Right lobe of liver (tissue), 6 donors: ENCODE measurements at regions not wholly inside any gene's neighbourhood (a gene's known extent, or its start where the extent isn't known, plus 50 kb on each side); places are given as distances from the start of the nearest gene placed in this dataset.
"Not testable (repeated sequence)": the region's sequence is repeated elsewhere in the genome, so short reads cannot be mapped to it uniquely, and the experiment has no call there.

ENCODE experiments used
- ATAC-seq, 4 donors: fragments of 200-7000 bp; cut with Tn5 transposase; one replicate each; pipeline ENCODE4 v1.9.1; 2020; ENCODE audit warnings: mild to moderate bottlenecking in 4 of 4, moderate library complexity in 4 of 4
- DNase-seq, 3 donors: peaks; one replicate each; pipeline ENCODE4 v3.0.0-alpha.2; 2020
- H3K27ac ChIP-seq, 3 donors: fragments of 200-600 bp; one replicate each; pipeline ENCODE4 v1.8.0; 2022
- H3K27me3 ChIP-seq, 2 donors: fragments of 200-600 bp; one replicate each; pipeline ENCODE4 v1.8.0; 2022
- H3K36me3 ChIP-seq, 4 donors: fragments of 200-600 bp; sonication (generic) in 1 of 4; one replicate each; pipeline versions ENCODE4 v1.5.1 to v1.8.0; 2017 to 2022; ENCODE audit warnings: control low read depth in 1 of 4
- H3K4me1 ChIP-seq, 4 donors: fragments of 200-600 bp; sonication (generic) in 1 of 4; one replicate each; pipeline versions ENCODE4 v1.5.1 to v1.8.0; 2017 to 2022; ENCODE audit warnings: control low read depth in 1 of 4
- H3K4me3 ChIP-seq, 3 donors: fragments of 200-600 bp; one replicate each; pipeline ENCODE4 v1.8.0; 2022
- H3K9me3 ChIP-seq, 4 donors: fragments of 200-600 bp; sonication (generic) in 1 of 4; one replicate each; pipeline versions ENCODE4 v1.5.1 to v1.8.0; 2017 to 2022; ENCODE audit warnings: control low read depth in 1 of 4
- POLR2A ChIP-seq: fragments of 450-650 bp; IDR thresholded peaks from one replicate; pipeline ENCODE4 v1.6.1; 2017; ENCODE audit warnings: antibody characterized with exemption, mild to moderate bottlenecking
- WGBS: methylation state at CpG from one replicate; pipeline ENCODE4 v1.1.6; 2018; ENCODE audit warnings: low coverage, low lambda C conversion rate; ENCODE audit not compliant: insufficient coverage; ENCODE audit errors: missing lambda C conversion rate; 5-methylcytosine and 5-hydroxymethylcytosine counted together
- intact Hi-C, 2 donors: fragments of 100-400 bp; cut with DNase I; formaldehyde crosslinking; loops; one replicate each; pipeline versions ENCODE4 v1.11.2 to v1.14.1; 2022
- TF ChIP-seq, protein P1 (sequence below), 4 donors: fragments of 200-600 bp in 3 of 4; fragments of 450-650 bp in 1 of 4; IDR thresholded peaks; one replicate each; pipeline versions ENCODE4 v1.5.1 to v1.8.0; 2016 to 2022; ENCODE audit warnings: antibody characterized with exemption in 4 of 4, mild to moderate bottlenecking in 2 of 4
- donor health status: DM: no; HTN: yes; CAD: no.
- donor health status: DM: no; HTN: no; CAD: no.
- donor health status: DM: no; HTN: no; CAD: no.
- donor health status: DM: no; HTN: yes; CAD: no.
- donor health status: DM: no; HTN: yes; CAD: no.

DNA sequence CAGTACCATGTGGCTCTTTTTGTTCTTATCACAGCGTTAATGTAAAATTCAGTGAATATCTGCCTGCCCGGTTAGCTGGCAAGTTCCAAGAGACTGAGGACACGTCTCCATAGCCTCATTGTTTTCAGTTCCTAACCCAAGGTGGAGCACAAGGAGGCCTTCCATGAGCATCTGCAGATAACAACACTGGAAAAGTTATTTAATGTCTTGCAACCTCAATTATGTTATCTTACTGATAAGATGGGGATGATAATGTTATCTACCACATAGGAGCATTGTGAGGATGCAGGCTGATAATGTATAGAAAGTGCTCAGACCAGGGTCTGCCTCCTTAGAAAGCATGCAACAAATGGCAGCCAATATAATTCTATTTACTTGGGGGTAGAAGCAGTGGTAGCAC lies 109.6 kb upstream of the DNAH14 start:
- DNase-seq (no peak), ATAC-seq (no peak)
- Histone ChIP-seq H3K27me3 (no peaks in the 10 kb centered on the region), H3K27ac (no peak overlapping the region), H3K4me1 (no peaks in the 10 kb centered on the region), H3K4me3 (no peak overlapping the region), H3K36me3 (no peaks in the 10 kb centered on the region), H3K9me3 (no peaks in the 10 kb centered on the region)
- intact Hi-C loops, result no loop called here
- 43% methylated on average over 3 of the region's 3 CpGs for WGBS
- TF ChIP-seq POLR2A, result no peak
- TF ChIP-seq, protein P1, sequence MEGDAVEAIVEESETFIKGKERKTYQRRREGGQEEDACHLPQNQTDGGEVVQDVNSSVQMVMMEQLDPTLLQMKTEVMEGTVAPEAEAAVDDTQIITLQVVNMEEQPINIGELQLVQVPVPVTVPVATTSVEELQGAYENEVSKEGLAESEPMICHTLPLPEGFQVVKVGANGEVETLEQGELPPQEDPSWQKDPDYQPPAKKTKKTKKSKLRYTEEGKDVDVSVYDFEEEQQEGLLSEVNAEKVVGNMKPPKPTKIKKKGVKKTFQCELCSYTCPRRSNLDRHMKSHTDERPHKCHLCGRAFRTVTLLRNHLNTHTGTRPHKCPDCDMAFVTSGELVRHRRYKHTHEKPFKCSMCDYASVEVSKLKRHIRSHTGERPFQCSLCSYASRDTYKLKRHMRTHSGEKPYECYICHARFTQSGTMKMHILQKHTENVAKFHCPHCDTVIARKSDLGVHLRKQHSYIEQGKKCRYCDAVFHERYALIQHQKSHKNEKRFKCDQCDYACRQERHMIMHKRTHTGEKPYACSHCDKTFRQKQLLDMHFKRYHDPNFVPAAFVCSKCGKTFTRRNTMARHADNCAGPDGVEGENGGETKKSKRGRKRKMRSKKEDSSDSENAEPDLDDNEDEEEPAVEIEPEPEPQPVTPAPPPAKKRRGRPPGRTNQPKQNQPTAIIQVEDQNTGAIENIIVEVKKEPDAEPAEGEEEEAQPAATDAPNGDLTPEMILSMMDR (IDR thresholded peaks at IDR 0.05), result no peak

- 43% methylated on average over 2 of the region's 3 CpGs for WGBS
- H3K27ac ChIP-seq, result no peak overlapping the region
- no peaks in the 10 kb centered on the region for H3K27me3 ChIP-seq
- DNase-seq (no peak), ATAC-seq (no peak)
- intact Hi-C loops, result no loop called here
- H3K4me3 ChIP-seq, result no peak overlapping the region
- no peaks in the 10 kb centered on the region for H3K9me3 ChIP-seq
- no peaks in the 10 kb centered on the region for H3K36me3 ChIP-seq
- no peak for TF ChIP-seq POLR2A
- TF ChIP-seq, protein P1 (IDR thresholded peaks at IDR 0.05), result no peak
- H3K4me1 ChIP-seq, result no peaks in the 10 kb centered on the region
Measured at GRCh38 chr1:224820341-224820740, 109.1 kb upstream of the DNAH14 start.

DNA sequence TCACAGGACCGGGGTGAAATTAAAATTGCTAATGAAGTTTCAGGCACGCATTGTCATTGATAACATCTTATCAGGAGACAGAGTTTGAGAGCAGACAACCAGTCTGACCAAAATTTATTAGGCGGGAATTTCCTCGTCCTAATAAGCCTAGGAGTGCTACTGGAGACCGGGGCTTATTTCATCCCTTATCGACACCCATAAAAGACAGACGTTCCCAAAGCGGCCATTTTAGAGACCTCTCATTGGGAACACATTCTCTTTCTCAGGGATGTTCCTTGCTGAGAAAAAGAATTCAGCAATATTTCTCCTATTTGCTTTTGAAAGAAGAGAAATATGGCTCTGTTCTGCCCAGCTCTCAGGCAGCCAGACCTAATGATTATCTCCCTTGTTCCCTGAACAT lies 107.7 kb upstream of the DNAH14 start:
- H3K4me1 ChIP-seq, H3K27ac ChIP-seq, H3K27me3 ChIP-seq, DNase-seq, ATAC-seq, intact Hi-C loops, H3K9me3 ChIP-seq, H3K36me3 ChIP-seq, H3K4me3 ChIP-seq: not testable (repeated sequence)
- 85% methylated on average over 8 of the region's 8 CpGs for WGBS

- intact Hi-C loops, result no loop called here
- DNase-seq (no peak), ATAC-seq (no peak)
- TF ChIP-seq, protein P1 (IDR thresholded peaks at IDR 0.05), result no peak
- no peak for TF ChIP-seq POLR2A
- Histone ChIP-seq H3K36me3 (no peaks in the 10 kb centered on the region), H3K27me3 (no peaks in the 10 kb centered on the region), H3K27ac (no peak overlapping the region), H3K9me3 (no peaks in the 10 kb centered on the region), H3K4me1 (no peaks in the 10 kb centered on the region), H3K4me3 (no peak overlapping the region)
- 28% methylated on average over 1 of the region's 1 CpG for WGBS
Measured at GRCh38 chr1:224825525-224826000, 103.9 kb upstream of the DNAH14 start.

- H3K27ac ChIP-seq, result no peak overlapping the region
- H3K36me3 ChIP-seq, result no peaks in the 10 kb centered on the region
- TF ChIP-seq, protein P1 (IDR thresholded peaks at IDR 0.05), result no peak
- no peak for TF ChIP-seq POLR2A
- no peaks in the 10 kb centered on the region for H3K27me3 ChIP-seq
- intact Hi-C loops, result no loop called here
- DNase-seq, result no peak
- no peaks in the 10 kb centered on the region for H3K4me1 ChIP-seq
- no peaks in the 10 kb centered on the region for H3K9me3 ChIP-seq
- no peak for ATAC-seq
- H3K4me3 ChIP-seq, result no peak overlapping the region
Measured at GRCh38 chr1:224828691-224829090, 100.8 kb upstream of the DNAH14 start.
